Right lobe of liver (tissue), 6 donors: ENCODE measurements at regions not wholly inside any gene's neighbourhood (a gene's known extent, or its start where the extent isn't known, plus 50 kb on each side); places are given as distances from the start of the nearest gene placed in this dataset.

ENCODE experiments used
- ATAC-seq, 4 donors: fragments of 200-7000 bp; cut with Tn5 transposase; one replicate each; pipeline ENCODE4 v1.9.1; 2020; ENCODE audit warnings: mild to moderate bottlenecking in 4 of 4, moderate library complexity in 4 of 4
- DNase-seq, 3 donors: peaks; one replicate each; pipeline ENCODE4 v3.0.0-alpha.2; 2020
- H3K27ac ChIP-seq, 3 donors: fragments of 200-600 bp; one replicate each; pipeline ENCODE4 v1.8.0; 2022
- H3K27me3 ChIP-seq, 2 donors: fragments of 200-600 bp; one replicate each; pipeline ENCODE4 v1.8.0; 2022
- H3K36me3 ChIP-seq, 4 donors: fragments of 200-600 bp; sonication (generic) in 1 of 4; one replicate each; pipeline versions ENCODE4 v1.5.1 to v1.8.0; 2017 to 2022; ENCODE audit warnings: control low read depth in 1 of 4
- H3K4me1 ChIP-seq, 4 donors: fragments of 200-600 bp; sonication (generic) in 1 of 4; one replicate each; pipeline versions ENCODE4 v1.5.1 to v1.8.0; 2017 to 2022; ENCODE audit warnings: control low read depth in 1 of 4
- H3K4me3 ChIP-seq, 3 donors: fragments of 200-600 bp; one replicate each; pipeline ENCODE4 v1.8.0; 2022
- H3K9me3 ChIP-seq, 4 donors: fragments of 200-600 bp; sonication (generic) in 1 of 4; one replicate each; pipeline versions ENCODE4 v1.5.1 to v1.8.0; 2017 to 2022; ENCODE audit warnings: control low read depth in 1 of 4
- POLR2A ChIP-seq: fragments of 450-650 bp; IDR thresholded peaks from one replicate; pipeline ENCODE4 v1.6.1; 2017; ENCODE audit warnings: antibody characterized with exemption, mild to moderate bottlenecking
- WGBS: methylation state at CpG from one replicate; pipeline ENCODE4 v1.1.6; 2018; ENCODE audit warnings: low coverage, low lambda C conversion rate; ENCODE audit not compliant: insufficient coverage; ENCODE audit errors: missing lambda C conversion rate; 5-methylcytosine and 5-hydroxymethylcytosine counted together
- intact Hi-C, 2 donors: fragments of 100-400 bp; cut with DNase I; formaldehyde crosslinking; loops; one replicate each; pipeline versions ENCODE4 v1.11.2 to v1.14.1; 2022
- TF ChIP-seq, protein P1 (sequence below), 4 donors: fragments of 200-600 bp in 3 of 4; fragments of 450-650 bp in 1 of 4; IDR thresholded peaks; one replicate each; pipeline versions ENCODE4 v1.5.1 to v1.8.0; 2016 to 2022; ENCODE audit warnings: antibody characterized with exemption in 4 of 4, mild to moderate bottlenecking in 2 of 4
- donor health status: DM: no; HTN: yes; CAD: no.
- donor health status: DM: no; HTN: no; CAD: no.
- donor health status: DM: no; HTN: no; CAD: no.
- donor health status: DM: no; HTN: yes; CAD: no.
- donor health status: DM: no; HTN: yes; CAD: no.

DNA sequence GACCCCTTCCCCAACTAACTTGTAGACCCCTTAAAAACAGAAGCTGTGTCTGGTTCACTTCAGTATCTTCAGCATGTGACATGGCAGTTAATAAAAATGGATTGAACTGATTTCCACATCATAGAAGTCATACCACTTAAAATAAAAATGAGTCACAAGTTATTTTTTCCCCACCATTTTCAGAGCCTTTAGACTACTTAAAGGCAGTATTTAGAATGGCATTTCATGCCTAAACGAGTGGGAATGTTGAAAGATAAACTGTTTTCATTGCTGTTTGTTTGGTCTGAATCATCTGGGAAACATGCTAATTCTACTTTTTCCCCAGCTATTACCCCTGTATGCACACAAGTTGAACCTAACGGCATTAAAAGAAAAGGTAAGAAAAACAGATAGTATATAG is 324.0 kb downstream of the RAB38 start:
- no peak for ATAC-seq

DNA sequence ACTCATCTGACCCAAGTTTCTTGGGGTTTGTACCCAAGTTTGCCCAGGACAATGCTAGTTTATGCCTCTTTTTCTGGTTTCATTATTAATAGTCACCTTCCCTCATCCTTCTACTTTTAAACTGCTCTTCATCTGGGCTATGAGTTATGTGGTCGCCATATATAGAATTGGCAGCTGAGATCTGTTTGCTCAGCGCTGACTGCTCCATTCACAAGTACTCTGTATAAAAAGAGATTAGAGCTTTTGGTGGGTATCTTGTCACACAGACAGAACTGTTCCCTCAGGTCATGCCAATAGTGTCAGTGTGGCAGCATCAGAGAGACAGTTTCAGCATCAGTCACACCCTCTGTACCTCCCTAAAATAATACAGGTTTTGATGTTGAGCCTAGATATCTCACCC is 326.0 kb downstream of the RAB38 start:
- Histone ChIP-seq H3K27me3 (no peaks in the 10 kb centered on the region), H3K36me3 (no peaks in the 10 kb centered on the region), H3K4me1 (no peaks in the 10 kb centered on the region), H3K9me3 (no peaks in the 10 kb centered on the region), H3K4me3 (no peak overlapping the region), H3K27ac (no peak overlapping the region)
- DNase-seq, result no peak
- ATAC-seq, result no peak
- WGBS, result 76% methylated on average over 2 of the region's 2 CpGs
- intact Hi-C loops, result no loop called here
- TF ChIP-seq, protein P1, sequence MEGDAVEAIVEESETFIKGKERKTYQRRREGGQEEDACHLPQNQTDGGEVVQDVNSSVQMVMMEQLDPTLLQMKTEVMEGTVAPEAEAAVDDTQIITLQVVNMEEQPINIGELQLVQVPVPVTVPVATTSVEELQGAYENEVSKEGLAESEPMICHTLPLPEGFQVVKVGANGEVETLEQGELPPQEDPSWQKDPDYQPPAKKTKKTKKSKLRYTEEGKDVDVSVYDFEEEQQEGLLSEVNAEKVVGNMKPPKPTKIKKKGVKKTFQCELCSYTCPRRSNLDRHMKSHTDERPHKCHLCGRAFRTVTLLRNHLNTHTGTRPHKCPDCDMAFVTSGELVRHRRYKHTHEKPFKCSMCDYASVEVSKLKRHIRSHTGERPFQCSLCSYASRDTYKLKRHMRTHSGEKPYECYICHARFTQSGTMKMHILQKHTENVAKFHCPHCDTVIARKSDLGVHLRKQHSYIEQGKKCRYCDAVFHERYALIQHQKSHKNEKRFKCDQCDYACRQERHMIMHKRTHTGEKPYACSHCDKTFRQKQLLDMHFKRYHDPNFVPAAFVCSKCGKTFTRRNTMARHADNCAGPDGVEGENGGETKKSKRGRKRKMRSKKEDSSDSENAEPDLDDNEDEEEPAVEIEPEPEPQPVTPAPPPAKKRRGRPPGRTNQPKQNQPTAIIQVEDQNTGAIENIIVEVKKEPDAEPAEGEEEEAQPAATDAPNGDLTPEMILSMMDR (IDR thresholded peaks at IDR 0.05), result no peak
- TF ChIP-seq POLR2A, result no peak

More for the DNA sequence above, 324.0 kb downstream of the RAB38 start:
- H3K4me1 ChIP-seq, result no peaks in the 10 kb centered on the region
- no peak for DNase-seq
- H3K9me3 ChIP-seq, result no peaks in the 10 kb centered on the region
- no peak for TF ChIP-seq POLR2A
- TF ChIP-seq, protein P1 (IDR thresholded peaks at IDR 0.05), result no peak
- H3K4me3 ChIP-seq, result no peak overlapping the region
- WGBS, result 42% methylated on average over 2 of the region's 2 CpGs
- H3K27me3 ChIP-seq, result no peaks in the 10 kb centered on the region
- H3K27ac ChIP-seq, result no peak overlapping the region
- intact Hi-C loops, result no loop called here
- no peaks in the 10 kb centered on the region for H3K36me3 ChIP-seq

DNA sequence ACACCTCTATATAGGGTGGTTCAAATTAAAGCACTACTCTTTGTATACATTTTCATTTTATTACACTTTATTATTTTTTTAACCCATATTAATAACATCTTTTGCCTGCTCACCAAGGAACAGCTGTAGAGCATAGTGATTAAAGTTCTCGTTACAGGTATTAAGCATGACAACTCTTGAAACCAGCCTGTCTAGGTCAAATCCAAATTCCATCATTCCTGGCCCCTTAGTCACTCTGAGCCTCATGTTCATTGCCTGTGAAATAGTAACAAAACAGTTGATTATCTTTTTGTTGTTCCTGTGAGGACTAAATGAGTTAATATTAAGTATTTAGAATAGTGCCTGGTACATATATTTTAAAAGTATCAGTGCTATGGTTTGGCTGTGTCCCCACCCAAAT is 334.5 kb downstream of the RAB38 start:
- ATAC-seq (no peak), DNase-seq (no peak)
- intact Hi-C loops, result no loop called here
- Histone ChIP-seq H3K4me1 (no peaks in the 10 kb centered on the region), H3K36me3 (no peaks in the 10 kb centered on the region), H3K27me3 (no peaks in the 10 kb centered on the region), H3K4me3 (no peak overlapping the region), H3K27ac (no peak overlapping the region), H3K9me3 (no peaks in the 10 kb centered on the region)
- 40% methylated on average over 1 of the region's 1 CpG for WGBS
- TF ChIP-seq, protein P1 (IDR thresholded peaks at IDR 0.05), result no peak
- no peak for TF ChIP-seq POLR2A

DNA sequence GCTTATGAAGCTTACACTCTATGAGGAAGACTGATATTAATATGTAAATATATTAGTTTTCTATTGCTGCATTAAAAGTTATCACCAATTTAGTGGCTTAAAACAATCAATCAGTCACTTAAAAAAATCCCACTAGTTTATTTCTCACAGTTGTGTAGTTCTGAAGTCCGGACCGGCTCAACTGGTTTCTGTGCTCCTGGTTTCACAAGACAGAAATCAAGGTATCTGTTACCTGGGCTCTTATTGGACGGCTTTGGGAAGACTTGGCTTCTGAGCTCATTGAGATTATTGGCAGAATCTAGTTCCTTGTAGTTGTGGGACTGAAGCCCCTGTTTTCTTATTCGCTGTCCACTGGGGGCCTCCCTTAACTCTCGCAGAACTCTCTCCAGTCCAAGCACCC is 343.0 kb downstream of the RAB38 start:
- intact Hi-C loops, result no loop called here
- no peak for ATAC-seq
- H3K4me1 ChIP-seq, result no peaks in the 10 kb centered on the region
- no peaks in the 10 kb centered on the region for H3K36me3 ChIP-seq
- H3K27me3 ChIP-seq, result no peaks in the 10 kb centered on the region
- TF ChIP-seq, protein P1 (IDR thresholded peaks at IDR 0.05), result no peak
- TF ChIP-seq POLR2A, result no peak
- H3K4me3 ChIP-seq, result no peak overlapping the region
- H3K27ac ChIP-seq, result no peak overlapping the region
- H3K9me3 ChIP-seq, result no peaks in the 10 kb centered on the region
- 81% methylated on average over 3 of the region's 5 CpGs for WGBS
- DNase-seq, result no peak

DNA sequence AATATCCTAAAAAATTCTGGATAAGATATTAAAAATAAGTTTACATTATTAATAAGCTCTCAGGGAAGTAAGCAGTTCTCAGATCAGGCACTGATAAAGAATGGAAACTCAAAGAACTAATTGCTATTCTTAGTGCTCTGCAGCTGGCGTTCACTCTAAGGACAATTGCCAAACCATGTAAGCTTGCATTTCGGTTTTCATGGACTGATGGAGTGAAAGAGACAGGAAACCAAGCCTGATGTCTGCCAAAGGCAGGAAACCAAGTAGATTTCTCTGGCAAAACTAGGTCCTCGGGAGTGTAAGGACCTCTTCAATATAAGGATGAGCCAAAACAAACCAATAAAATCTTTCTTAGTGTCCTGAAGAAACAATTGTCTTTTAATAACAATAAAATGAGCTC is 355.2 kb downstream of the RAB38 start:
- no peaks in the 10 kb centered on the region for H3K4me1 ChIP-seq

More for the DNA sequence above, 355.2 kb downstream of the RAB38 start:
- DNase-seq, result no peak
- no peaks in the 10 kb centered on the region for H3K27me3 ChIP-seq
- no peak overlapping the region for H3K4me3 ChIP-seq
- H3K9me3 ChIP-seq, result no peaks in the 10 kb centered on the region
- no peak for ATAC-seq
- no peak overlapping the region for H3K27ac ChIP-seq
- WGBS, result 41% methylated on average over 3 of the region's 3 CpGs
- intact Hi-C loops, result no loop called here
- no peaks in the 10 kb centered on the region for H3K36me3 ChIP-seq
- no peak for TF ChIP-seq POLR2A
- TF ChIP-seq, protein P1 (IDR thresholded peaks at IDR 0.05), result no peak
